Adrenal gland (tissue), 5 donors: ENCODE measurements at regions not wholly inside any gene's neighbourhood (a gene's known extent, or its start where the extent isn't known, plus 50 kb on each side); places are given as distances from the start of the nearest gene placed in this dataset.

Experiments
- POLR2A ChIP-seq, 2 donors: fragments of 450-650 bp; IDR thresholded peaks; one replicate each; pipeline ENCODE4 v1.6.1; 2017; ENCODE audit warnings: antibody characterized with exemption in 2 of 2, mild to moderate bottlenecking in 2 of 2, moderate library complexity in 1 of 2
- TF ChIP-seq, protein P1 (sequence below), 6 experiments: fragments of 450-650 bp in 4 of 6; fragments of 200-600 bp in 2 of 6; sonication (generic) in 1 of 6; IDR thresholded peaks; 1 replicate in 5 of 6; 2 replicates in 1 of 6; pipeline versions ENCODE4 v1.5.1 to v1.8.0; 2016 to 2021; ENCODE audit warnings: antibody characterized with exemption in 6 of 6, mild to moderate bottlenecking in 2 of 6, moderate library complexity in 1 of 6
- donor health status: DM: no; HTN: no; CAD: no.

DNA sequence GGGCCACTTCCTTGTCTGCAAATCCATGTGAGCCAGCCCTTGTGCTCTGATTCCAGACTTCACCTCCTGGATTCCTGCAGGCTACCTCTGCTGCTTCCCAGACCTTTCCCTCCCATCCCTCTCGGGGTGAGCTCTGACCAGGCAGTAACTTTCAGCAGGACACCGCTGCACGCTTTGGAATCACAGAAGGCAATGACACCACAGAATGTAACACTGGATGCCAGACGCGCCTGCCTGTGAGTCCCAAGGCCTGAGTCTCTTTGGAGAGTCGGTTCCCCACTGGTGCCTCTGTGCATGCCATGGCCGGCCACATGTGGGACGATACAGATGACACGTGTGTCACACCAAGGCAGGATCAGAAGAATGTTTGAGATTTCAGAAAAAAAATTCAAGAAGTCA lies 89.7 kb upstream of the ERRFI1 start:
- TF ChIP-seq POLR2A (IDR thresholded peaks at IDR 0.05) = no peak
- TF ChIP-seq, protein P1, sequence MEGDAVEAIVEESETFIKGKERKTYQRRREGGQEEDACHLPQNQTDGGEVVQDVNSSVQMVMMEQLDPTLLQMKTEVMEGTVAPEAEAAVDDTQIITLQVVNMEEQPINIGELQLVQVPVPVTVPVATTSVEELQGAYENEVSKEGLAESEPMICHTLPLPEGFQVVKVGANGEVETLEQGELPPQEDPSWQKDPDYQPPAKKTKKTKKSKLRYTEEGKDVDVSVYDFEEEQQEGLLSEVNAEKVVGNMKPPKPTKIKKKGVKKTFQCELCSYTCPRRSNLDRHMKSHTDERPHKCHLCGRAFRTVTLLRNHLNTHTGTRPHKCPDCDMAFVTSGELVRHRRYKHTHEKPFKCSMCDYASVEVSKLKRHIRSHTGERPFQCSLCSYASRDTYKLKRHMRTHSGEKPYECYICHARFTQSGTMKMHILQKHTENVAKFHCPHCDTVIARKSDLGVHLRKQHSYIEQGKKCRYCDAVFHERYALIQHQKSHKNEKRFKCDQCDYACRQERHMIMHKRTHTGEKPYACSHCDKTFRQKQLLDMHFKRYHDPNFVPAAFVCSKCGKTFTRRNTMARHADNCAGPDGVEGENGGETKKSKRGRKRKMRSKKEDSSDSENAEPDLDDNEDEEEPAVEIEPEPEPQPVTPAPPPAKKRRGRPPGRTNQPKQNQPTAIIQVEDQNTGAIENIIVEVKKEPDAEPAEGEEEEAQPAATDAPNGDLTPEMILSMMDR (IDR thresholded peaks at IDR 0.05) = no peak
